GM12878 (cell line): ENCODE measurements at regions not wholly inside any gene's neighbourhood (a gene's known extent, or its start where the extent isn't known, plus 50 kb on each side); places are given as distances from the start of the nearest gene placed in this dataset.

Experiments used
- ATAC-seq: fragments of 200-7000 bp; cut with Tn5 transposase; 3 replicates; pipeline ENCODE4 v1.9.1; 2020; ENCODE audit warnings: mild to moderate bottlenecking, moderate library complexity
- BruUV-seq: library from RNA; stranded (reverse); fragments of 400-500 nt; replicated peaks from 2 replicates; lab custom pipeline; 2021; lab: Mats Ljungman, UMichigan
- CTCF ChIA-PET: fragments of 300-600 bp; sonication (Branson Sonifier 250); formaldehyde crosslinking; extraction: SDS; loops from one replicate; lab custom pipeline; 2021; ENCODE audit warnings: inconsistent platforms; lab: Yijun Ruan, JAX
- POLR2A ChIA-PET: fragments of 350-600 bp; formaldehyde crosslinking; extraction: SDS; loops from one replicate; lab custom pipeline; 2021; ENCODE audit warnings: inconsistent platforms; lab: Charles Lee
- RAD21 ChIA-PET: fragments of 300-600 bp; sonication (Branson Sonifier 250); formaldehyde crosslinking; loops from one replicate; lab custom pipeline; 2023; ENCODE audit warnings: antibody characterized with exemption; ENCODE audit not compliant: unreplicated experiment; lab: Charles Lee
- SMC1A ChIA-PET: fragments of 300-600 bp; sonication (Branson Sonifier 250); formaldehyde crosslinking; loops from one replicate; lab custom pipeline; 2023; ENCODE audit not compliant: unreplicated experiment, uncharacterized antibody; lab: Charles Lee
- DNase-seq: peaks from one replicate; pipeline ENCODE4 v3.0.0-alpha.2; 2011; ENCODE audit warnings: low read depth, low spot score
- FAIRE-seq: peaks from 3 replicates; lab custom pipeline; 2011; peaks lifted over from hg19 to GRCh38; lab: Jason Lieb, UNC
- H2AFZ ChIP-seq: 2 replicates; pipeline ENCODE4 v1.6.0; 2011; ENCODE audit warnings: low read depth, low read length, control low read depth; ENCODE audit not compliant: control insufficient read depth
- H3K27ac ChIP-seq: 2 replicates; pipeline ENCODE4 v1.5.1; 2011; ENCODE audit warnings: control low read depth; ENCODE audit not compliant: control insufficient read depth, insufficient read depth
- H3K27me3 ChIP-seq, 2 experiments: replicated peaks in 1 of 2; 2 replicates each; pipeline versions ENCODE4 v1.6.0 to v1.6.1; 2011; ENCODE audit warnings: low read length in 1 of 2; ENCODE audit not compliant: control insufficient read depth in 2 of 2, insufficient read depth in 2 of 2
- H3K36me3 ChIP-seq, 2 experiments: 2 replicates each; pipeline ENCODE4 v1.5.1; 2011; ENCODE audit warnings: low read length in 1 of 2; ENCODE audit not compliant: control insufficient read depth in 2 of 2, insufficient read depth in 2 of 2
- H3K4me1 ChIP-seq: 2 replicates; pipeline ENCODE4 v1.6.1; 2011; ENCODE audit warnings: mild to moderate bottlenecking, low read length, moderate library complexity, mixed read lengths; ENCODE audit not compliant: control insufficient read depth, insufficient read depth
- H3K4me2 ChIP-seq: 2 replicates; pipeline ENCODE4 v1.6.0; 2011; ENCODE audit warnings: control low read depth; ENCODE audit not compliant: control insufficient read depth, insufficient read depth
- H3K4me3 ChIP-seq: fragments of 200-600 bp; sonication (generic); 2 replicates; pipeline ENCODE4 v1.5.1; 2016
- H3K79me2 ChIP-seq: 2 replicates; pipeline ENCODE4 v1.6.0; 2011; ENCODE audit warnings: low read length; ENCODE audit not compliant: control insufficient read depth, insufficient read depth
- H3K9ac ChIP-seq: 2 replicates; pipeline ENCODE4 v1.8.0; 2011; ENCODE audit warnings: low read length, control low read depth, mixed read lengths; ENCODE audit not compliant: control insufficient read depth, insufficient read depth
- H3K9me3 ChIP-seq: replicated peaks from 3 replicates; pipeline ENCODE4 v1.5.1; 2011; ENCODE audit warnings: mild to moderate bottlenecking, low read length; ENCODE audit not compliant: control insufficient read depth, insufficient read depth
- H4K20me1 ChIP-seq: 2 replicates; pipeline ENCODE4 v1.6.0; 2011; ENCODE audit not compliant: control insufficient read depth, insufficient read depth
- ATF3 ChIP-seq: IDR thresholded peaks from 2 replicates; pipeline ENCODE4 v1.6.1; 2011; ENCODE audit warnings: low read depth, mild to moderate bottlenecking, low read length, moderate library complexity, borderline replicate concordance; ENCODE audit errors: extremely low read depth
- BMI1 ChIP-seq: fragments of 450-650 bp; IDR thresholded peaks from 2 replicates; pipeline ENCODE4 v1.6.1; 2016; ENCODE audit warnings: mild to moderate bottlenecking, moderate library complexity, borderline replicate concordance
- BRCA1 ChIP-seq: IDR thresholded peaks from 2 replicates; pipeline ENCODE4 v1.6.1; 2011; ENCODE audit warnings: low read depth, low read length, improper control_type of control experiment
- CEBPZ ChIP-seq: fragments of 150-350 bp; IDR thresholded peaks from 2 replicates; pipeline ENCODE4 v1.6.1; 2016; ENCODE audit warnings: low read depth, low read length
- CHD4 ChIP-seq: fragments of 200-600 bp; sonication (generic); IDR thresholded peaks from 2 replicates; pipeline ENCODE4 v1.6.1; 2016; ENCODE audit warnings: mild to moderate bottlenecking
- CREM ChIP-seq: IDR thresholded peaks from 2 replicates; pipeline ENCODE4 v1.6.1; 2014; ENCODE audit warnings: antibody characterized with exemption, low read depth
- HDAC2 ChIP-seq: fragments of 200-600 bp; sonication (generic); IDR thresholded peaks from 2 replicates; pipeline ENCODE4 v1.6.1; 2017
- KAT2A ChIP-seq: conservative IDR thresholded peaks from 2 replicates; pipeline ENCODE4 v1.6.1; 2011; ENCODE audit warnings: low read depth, low read length; ENCODE audit not compliant: control insufficient read depth
- PKNOX1 ChIP-seq: fragments of 450-650 bp; IDR thresholded peaks from 2 replicates; pipeline ENCODE4 v1.6.1; 2016; ENCODE audit warnings: mild to moderate bottlenecking
- RB1 ChIP-seq: fragments of 450-650 bp; formaldehyde crosslinking; IDR thresholded peaks from 2 replicates; pipeline ENCODE4 v1.6.1; 2017; ENCODE audit warnings: mild to moderate bottlenecking, borderline replicate concordance
- SPI1 ChIP-seq: IDR thresholded peaks from 2 replicates; pipeline ENCODE4 v1.6.1; 2011; ENCODE audit warnings: low read depth, mild to moderate bottlenecking, low read length, moderate library complexity, borderline replicate concordance; ENCODE audit not compliant: insufficient read depth
- SREBF2 ChIP-seq: IDR thresholded peaks from 2 replicates; pipeline ENCODE4 v1.6.1; 2012; ENCODE audit warnings: mild to moderate bottlenecking, low read length
- TAF1 ChIP-seq: IDR thresholded peaks from 2 replicates; pipeline ENCODE4 v1.6.1; 2011; ENCODE audit warnings: mild to moderate bottlenecking, low read depth, low read length, borderline replicate concordance
- ZBTB40 ChIP-seq: fragments of 450-650 bp; IDR thresholded peaks from 2 replicates; pipeline ENCODE4 v1.6.1; 2016; ENCODE audit warnings: mild to moderate bottlenecking, moderate library complexity, borderline replicate concordance
- WGBS: methylation state at CpG from one replicate; pipeline ENCODE4 v1.1.6; 2016; ENCODE audit warnings: low lambda C conversion rate; ENCODE audit not compliant: insufficient replicate concordance, insufficient coverage; ENCODE audit errors: missing lambda C conversion rate; 5-methylcytosine and 5-hydroxymethylcytosine counted together
- in situ Hi-C: fragments of 300-500 bp; cut with MboI; formaldehyde crosslinking; loops from 9 replicates; pipeline ENCODE4 v1.14.3; 2018; ENCODE audit warnings: mixed read lengths
- intact Hi-C: fragments of 100-400 bp; cut with micrococcal nuclease; formaldehyde crosslinking; loops from one replicate; pipeline ENCODE4 v1.14.2; 2022; ENCODE audit not compliant: unreplicated experiment

GRCh38 chr15:26023691-26024090 is 160.6 kb upstream of the ATP10A start (continued):
- TF ChIP-seq ATF3 = no peak
- TF ChIP-seq KAT2A = no peak
- TF ChIP-seq TAF1 = no peak
- no peak for TF ChIP-seq SREBF2
- no peak for TF ChIP-seq HDAC2
- no peak for TF ChIP-seq PKNOX1
- no peak for TF ChIP-seq RB1
- TF ChIP-seq BRCA1 = no peak
- TF ChIP-seq CEBPZ = no peak

- H3K9me3 ChIP-seq = no peaks in the 10 kb centered on the region; the same call in 2 of the 3 replicates
- no peaks in the 10 kb centered on the region for H3K4me1 ChIP-seq
- ChIA-PET POLR2A (no interaction called here), CTCF (no interaction called here), RAD21 (no interaction called here), SMC1A (no interaction called here)
- no peak overlapping the region for H2AFZ ChIP-seq
- BruUV-seq = no TSS peak
- FAIRE-seq (no peak), DNase-seq (no peak), ATAC-seq (no peak)
- intact Hi-C loops (no loop called here), in situ Hi-C loops (no loop called here)
- H3K4me3 ChIP-seq = no peak overlapping the region
- WGBS = 33% methylated on average over 10 of the region's 10 CpGs
- no peak overlapping the region for H3K27ac ChIP-seq
- H3K79me2 ChIP-seq = no peaks in the 10 kb centered on the region
- no peaks in the 10 kb centered on the region for H3K36me3 ChIP-seq
- H3K9ac ChIP-seq = no peak overlapping the region
- no peaks in the 10 kb centered on the region for H3K27me3 ChIP-seq
- H3K4me2 ChIP-seq = no peak overlapping the region
- no peaks in the 10 kb centered on the region for H4K20me1 ChIP-seq
- TF ChIP-seq PKNOX1 (no peak), CHD4 (no peak), SPI1 (no peak), ZBTB40 (no peak), TAF1 (no peak), BMI1 (no peak), CREM (no peak)
Observed at GRCh38 chr15:26023231-26023630, 160.1 kb upstream of the ATP10A start.
